Activated naive CD4-positive, alpha-beta T cell treated with anti-CD3 and anti-CD28 coated beads, Interleukin-2, amount 10 ng/mL, durations not matched to agents 7 days and 5 days (primary cell): ENCODE measurements at regions not wholly inside any gene's neighbourhood (a gene's known extent, or its start where the extent isn't known, plus 50 kb on each side); places are given as distances from the start of the nearest gene placed in this dataset.

Source experiments
- CTCF ChIA-PET: fragments of 350-600 bp; sonication (Branson Sonifier 250); formaldehyde crosslinking; loops from one replicate; lab custom pipeline; 2021; ENCODE audit warnings: antibody characterized with exemption; lab: Charles Lee
- DNase-seq: peaks from one replicate; pipeline ENCODE4 v3.0.0-alpha.2; 2020
- H3K27ac Mint-ChIP-seq: one replicate; pipeline ENCODE4 v1.8.0; 2021; ENCODE audit warnings: mild to moderate bottlenecking, moderate library complexity, mixed read lengths
- H3K27me3 Mint-ChIP-seq: one replicate; pipeline ENCODE4 v1.8.0; 2021; ENCODE audit warnings: mild to moderate bottlenecking, mixed read lengths
- H3K36me3 Mint-ChIP-seq: one replicate; pipeline ENCODE4 v1.8.0; 2021; ENCODE audit warnings: mixed read lengths
- H3K4me1 Mint-ChIP-seq: one replicate; pipeline ENCODE4 v1.8.0; 2021; ENCODE audit warnings: mixed read lengths
- H3K4me3 Mint-ChIP-seq: one replicate; pipeline ENCODE4 v1.8.0; 2021; ENCODE audit warnings: mild to moderate bottlenecking, moderate library complexity, mixed read lengths
- H3K9me3 Mint-ChIP-seq: one replicate; pipeline ENCODE4 v1.8.0; 2021; ENCODE audit warnings: mixed read lengths

GRCh38 chr2:37493425-37493824 is 149.0 kb downstream of the QPCT start:
- H3K4me3 Mint-ChIP-seq = no peak overlapping the region
- no peak for DNase-seq
- no peak overlapping the region for H3K27ac Mint-ChIP-seq
- peaks cover 6% of the 10 kb centered on the region for H3K27me3 Mint-ChIP-seq
- no peaks in the 10 kb centered on the region for H3K4me1 Mint-ChIP-seq
- CTCF ChIA-PET = no interaction called here
- H3K36me3 Mint-ChIP-seq = no peaks in the 10 kb centered on the region
- peaks cover 3% of the 10 kb centered on the region for H3K9me3 Mint-ChIP-seq

GRCh38 chr2:37499113-37499512 is 154.7 kb downstream of the QPCT start:
- H3K27me3 Mint-ChIP-seq = peaks cover 10% of the 10 kb centered on the region
- DNase-seq = no peak
- CTCF ChIA-PET = interaction anchor here (0.7 kb wide), 1 partner anchor 27 kb away, joined by 3 read pairs; no protein-coding TSS in a partner anchor
- H3K27ac Mint-ChIP-seq = no peak overlapping the region
- no peaks in the 10 kb centered on the region for H3K36me3 Mint-ChIP-seq
- peaks cover 3% of the 10 kb centered on the region for H3K9me3 Mint-ChIP-seq
- no peak overlapping the region for H3K4me3 Mint-ChIP-seq
- H3K4me1 Mint-ChIP-seq = no peaks in the 10 kb centered on the region

- H3K27me3 Mint-ChIP-seq = peaks cover 13% of the 10 kb centered on the region
- peaks cover 3% of the 10 kb centered on the region for H3K9me3 Mint-ChIP-seq
- CTCF ChIA-PET = interaction anchor here (0.7 kb wide), 1 partner anchor 28 kb away, joined by 3 read pairs; no protein-coding TSS in a partner anchor
- DNase-seq = no peak
- no peak overlapping the region for H3K4me3 Mint-ChIP-seq
- no peaks in the 10 kb centered on the region for H3K36me3 Mint-ChIP-seq
- H3K27ac Mint-ChIP-seq = no peak overlapping the region
- no peaks in the 10 kb centered on the region for H3K4me1 Mint-ChIP-seq
These were observed 155.6 kb downstream of the QPCT start for GRCh38 chr2:37500031-37500430.

- CTCF ChIA-PET = no interaction called here
- Mint-ChIP-seq H3K9me3 (no peaks in the 10 kb centered on the region), H3K27ac (no peak overlapping the region), H3K4me1 (no peaks in the 10 kb centered on the region), H3K4me3 (no peak overlapping the region), H3K27me3 (peaks cover 14% of the 10 kb centered on the region), H3K36me3 (no peaks in the 10 kb centered on the region)
- DNase-seq = no peak
These were observed 156.7 kb downstream of the QPCT start for GRCh38 chr2:37501113-37501512.

- DNase-seq = no peak
- no peak overlapping the region for H3K27ac Mint-ChIP-seq
- no peaks in the 10 kb centered on the region for H3K9me3 Mint-ChIP-seq
- no peak overlapping the region for H3K4me3 Mint-ChIP-seq
- no peaks in the 10 kb centered on the region for H3K4me1 Mint-ChIP-seq
- CTCF ChIA-PET = no interaction called here
- H3K36me3 Mint-ChIP-seq = no peaks in the 10 kb centered on the region
- H3K27me3 Mint-ChIP-seq = peaks cover 10% of the 10 kb centered on the region
These were observed 162.1 kb downstream of the QPCT start for GRCh38 chr2:37506407-37507050.

GRCh38 chr2:37507051-37507410 is 162.6 kb downstream of the QPCT start:
- Mint-ChIP-seq H3K36me3 (no peaks in the 10 kb centered on the region), H3K4me3 (no peak overlapping the region), H3K9me3 (no peaks in the 10 kb centered on the region), H3K27me3 (peaks cover 10% of the 10 kb centered on the region), H3K4me1 (no peaks in the 10 kb centered on the region), H3K27ac (no peak overlapping the region)
- DNase-seq = no peak
- CTCF ChIA-PET = no interaction called here

GRCh38 chr2:37507703-37508102 is 163.3 kb downstream of the QPCT start:
- Mint-ChIP-seq H3K27me3 (peaks cover 10% of the 10 kb centered on the region), H3K4me1 (no peaks in the 10 kb centered on the region)
- CTCF ChIA-PET = no interaction called here

GRCh38 chr2:37512971-37513370 is 158.5 kb downstream of the CDC42EP3 start:
- no peak overlapping the region for H3K4me3 Mint-ChIP-seq

More at GRCh38 chr2:37507703-37508102, 163.3 kb downstream of the QPCT start:
- Mint-ChIP-seq H3K36me3 (no peaks in the 10 kb centered on the region), H3K9me3 (no peaks in the 10 kb centered on the region), H3K27ac (no peak overlapping the region), H3K4me3 (no peak overlapping the region)
- DNase-seq = no peak

GRCh38 chr2:37523814-37524362 is 147.6 kb downstream of the CDC42EP3 start:
- no peaks in the 10 kb centered on the region for H3K36me3 Mint-ChIP-seq
- H3K4me1 Mint-ChIP-seq = no peaks in the 10 kb centered on the region
- H3K27ac Mint-ChIP-seq = no peak overlapping the region
- no peaks in the 10 kb centered on the region for H3K9me3 Mint-ChIP-seq
- CTCF ChIA-PET = interaction anchor here (0.5 to 1.3 kb wide), 3 partner anchors 13 to 110 kb away, joined by 3 to 4 read pairs (median 3); no protein-coding TSS in a partner anchor
- no peak overlapping the region for H3K4me3 Mint-ChIP-seq
- DNase-seq = no peak
- H3K27me3 Mint-ChIP-seq = peaks cover 10% of the 10 kb centered on the region

More at GRCh38 chr2:37512971-37513370, 158.5 kb downstream of the CDC42EP3 start:
- DNase-seq = no peak
- H3K27me3 Mint-ChIP-seq = no peaks in the 10 kb centered on the region
- H3K9me3 Mint-ChIP-seq = no peaks in the 10 kb centered on the region
- CTCF ChIA-PET = interaction anchor here (0.7 kb wide), 1 partner anchor 373 kb away, joined by 4 read pairs; no protein-coding TSS in a partner anchor
- no peaks in the 10 kb centered on the region for H3K36me3 Mint-ChIP-seq
- no peaks in the 10 kb centered on the region for H3K4me1 Mint-ChIP-seq
- no peak overlapping the region for H3K27ac Mint-ChIP-seq

- Mint-ChIP-seq H3K4me3 (no peak overlapping the region), H3K27ac (no peak overlapping the region), H3K27me3 (peaks cover 10% of the 10 kb centered on the region), H3K36me3 (no peaks in the 10 kb centered on the region), H3K9me3 (no peaks in the 10 kb centered on the region), H3K4me1 (no peaks in the 10 kb centered on the region)
- no peak for DNase-seq
- CTCF ChIA-PET = interaction anchor here (1.2 to 1.4 kb wide), 2 partner anchors 111 to 305 kb away, joined by 3 to 4 read pairs; no protein-coding TSS in a partner anchor
These were observed 145.1 kb downstream of the CDC42EP3 start for GRCh38 chr2:37526323-37526722.

GRCh38 chr2:37526856-37527255 is 144.6 kb downstream of the CDC42EP3 start:
- CTCF ChIA-PET = interaction anchor here (1.4 kb wide), 1 partner anchor 304 kb away, joined by 4 read pairs; no protein-coding TSS in a partner anchor
- Mint-ChIP-seq H3K9me3 (no peaks in the 10 kb centered on the region), H3K4me3 (no peak overlapping the region), H3K36me3 (no peaks in the 10 kb centered on the region), H3K27me3 (peaks cover 9% of the 10 kb centered on the region), H3K27ac (no peak overlapping the region), H3K4me1 (no peaks in the 10 kb centered on the region)
- no peak for DNase-seq

GRCh38 chr2:37527361-37527760 is 144.1 kb downstream of the CDC42EP3 start:
- Mint-ChIP-seq H3K4me1 (no peaks in the 10 kb centered on the region), H3K9me3 (no peaks in the 10 kb centered on the region), H3K36me3 (no peaks in the 10 kb centered on the region), H3K27me3 (peaks cover 7% of the 10 kb centered on the region), H3K4me3 (no peak overlapping the region), H3K27ac (no peak overlapping the region)
- CTCF ChIA-PET = interaction anchor here (1.4 kb wide), 1 partner anchor 304 kb away, joined by 4 read pairs; no protein-coding TSS in a partner anchor
- DNase-seq = no peak

- Mint-ChIP-seq H3K4me3 (no peak overlapping the region), H3K27me3 (peaks cover 19% of the 10 kb centered on the region)
- CTCF ChIA-PET = interaction anchor here (0.7 kb wide), 1 partner anchor 8 kb away, joined by 3 read pairs; no protein-coding TSS in a partner anchor
These were observed 141.5 kb downstream of the CDC42EP3 start for GRCh38 chr2:37529830-37530415.

GRCh38 chr2:37532503-37532902 is 138.9 kb downstream of the CDC42EP3 start:
- Mint-ChIP-seq H3K36me3 (no peaks in the 10 kb centered on the region), H3K27me3 (peaks cover 16% of the 10 kb centered on the region), H3K9me3 (no peaks in the 10 kb centered on the region), H3K27ac (no peak overlapping the region), H3K4me3 (no peak overlapping the region), H3K4me1 (peaks cover 5% of the 10 kb centered on the region)
- no peak for DNase-seq
- CTCF ChIA-PET = no interaction called here

More at GRCh38 chr2:37529830-37530415, 141.5 kb downstream of the CDC42EP3 start:
- Mint-ChIP-seq H3K27ac (no peak overlapping the region), H3K36me3 (no peaks in the 10 kb centered on the region), H3K9me3 (no peaks in the 10 kb centered on the region), H3K4me1 (no peaks in the 10 kb centered on the region)
- DNase-seq = no peak
